ENCODE measurements at regions not wholly inside any gene's neighbourhood (a gene's known extent, or its start where the extent isn't known, plus 50 kb on each side); places are given as distances from the start of the nearest gene placed in this dataset.

GRCh38 chr12:74906224-74906623, 303.4 kb downstream of the KCNC2 start:
- TF ChIP-seq EZH2 (conservative IDR thresholded peaks at IDR 0.05; ENCODE audit: low read depth, low read length): no peak
- TF ChIP-seq ZNF703 (CRISPR knock-in tag; IDR thresholded peaks at IDR 0.05; ENCODE audit: borderline replicate concordance): no peak
- no peak for TF ChIP-seq NR0B2 (CRISPR knock-in tag; IDR thresholded peaks at IDR 0.05)
- no peak for TF ChIP-seq TGIF2 (CRISPR knock-in tag; IDR thresholded peaks at IDR 0.05)
- TF ChIP-seq ZC3H13 (CRISPR knock-in tag; IDR thresholded peaks at IDR 0.05): no peak
- no peak for TF ChIP-seq ZNF317 (CRISPR knock-in tag; IDR thresholded peaks at IDR 0.05)
- no peak for TF ChIP-seq ERF (CRISPR knock-in tag; IDR thresholded peaks at IDR 0.05)
- TF ChIP-seq MAFK (conservative IDR thresholded peaks at IDR 0.05 in 1 of 2, IDR thresholded peaks at IDR 0.05 in 1 of 2; ENCODE audit: low read length in 2 of 2): no peak
- TF ChIP-seq ZNF274 (CRISPR knock-in tag; IDR thresholded peaks at IDR 0.05): no peak
- TF ChIP-seq POLR2A (IDR thresholded peaks at IDR 0.05; ENCODE audit: insufficient read depth in 1 of 2, low read depth in 2 of 2, low read length in 2 of 2): no peak
- TF ChIP-seq AFF4 (CRISPR knock-in tag; IDR thresholded peaks at IDR 0.05): no peak

Data from HepG2 (cell line).